SK-N-SH (cell line): ENCODE measurements at regions not wholly inside any gene's neighbourhood (a gene's known extent, or its start where the extent isn't known, plus 50 kb on each side); places are given as distances from the start of the nearest gene placed in this dataset.

Experiments
- CTCF ChIA-PET: fragments of 300-600, 350-600 bp; formaldehyde crosslinking; extraction: SDS; loops from one replicate; lab custom pipeline; 2021; lab: Yijun Ruan, JAX
- POLR2A ChIA-PET: fragments of 350-600 bp; sonication (Branson Sonifier 250); formaldehyde crosslinking; extraction: SDS; loops from one replicate; lab custom pipeline; 2020; ENCODE audit warnings: antibody characterized with exemption, inconsistent platforms; lab: Yijun Ruan, JAX
- DNase-seq: peaks from one replicate; pipeline ENCODE4 v3.0.0; 2012
- H2AFZ ChIP-seq: fragments of 200-600 bp; sonication (generic); 2 replicates; pipeline ENCODE4 v1.8.1; 2016; ENCODE audit warnings: antibody characterized with exemption, mild to moderate bottlenecking, low read depth
- H3F3A ChIP-seq: fragments of 200-600 bp; sonication (generic); replicated peaks from 2 replicates; pipeline ENCODE3; 2016; ENCODE audit warnings: antibody characterized with exemption, mild to moderate bottlenecking; ENCODE audit not compliant: insufficient read depth
- H3K27ac ChIP-seq, 2 experiments: fragments of 200-500 bp in 1 of 2; fragments of 200-600 bp in 1 of 2; sonication (Bioruptor generic) in 1 of 2; sonication (generic), shearing (Covaris generic) in 1 of 2; 2 replicates each; pipeline versions ENCODE4 v1.5.1 to v1.6.1; 2014 to 2016; ENCODE audit warnings: low read depth in 2 of 2, inconsistent platforms in 1 of 2, low read length in 1 of 2, mild to moderate bottlenecking in 1 of 2, mixed read lengths in 1 of 2
- H3K27me3 ChIP-seq: fragments of 200-600 bp; sonication (generic), shearing (Covaris generic); 2 replicates; pipeline ENCODE4 v1.6.1; 2016; ENCODE audit warnings: mixed run types; ENCODE audit not compliant: insufficient read depth
- H3K36me3 ChIP-seq, 2 experiments: fragments of 200-500 bp in 1 of 2; fragments of 200-600 bp in 1 of 2; sonication (Bioruptor generic) in 1 of 2; sonication (generic) in 1 of 2; replicated peaks in 1 of 2; 2 replicates each; pipeline versions ENCODE3 to v1.5.1; 2014 to 2016; ENCODE audit warnings: low read length in 1 of 2, mild to moderate bottlenecking in 1 of 2; ENCODE audit not compliant: insufficient read depth in 2 of 2, control insufficient read depth in 1 of 2
- H3K4me1 ChIP-seq, 2 experiments: fragments of 200-500 bp in 1 of 2; fragments of 200-600 bp in 1 of 2; sonication (Bioruptor generic) in 1 of 2; sonication (generic), shearing (Covaris generic) in 1 of 2; 2 replicates each; pipeline versions ENCODE4 v1.5.1 to v1.6.1; 2014 to 2016; ENCODE audit warnings: low read depth in 1 of 2, low read length in 1 of 2, mixed run types in 1 of 2; ENCODE audit not compliant: insufficient read depth in 2 of 2, control insufficient read depth in 1 of 2
- H3K4me2 ChIP-seq: fragments of 200-600 bp; sonication (generic), shearing (Covaris generic); 2 replicates; pipeline ENCODE4 v1.6.1; 2017; ENCODE audit warnings: mixed run types
- H3K4me3 ChIP-seq, 2 experiments: fragments of 200-500 bp in 1 of 2; fragments of 200-600 bp in 1 of 2; sonication (Bioruptor generic) in 1 of 2; sonication (generic), shearing (Covaris generic) in 1 of 2; 2 replicates each; pipeline versions ENCODE4 v1.5.1 to v1.8.1; 2014 to 2016; ENCODE audit warnings: low read depth in 2 of 2, inconsistent platforms in 1 of 2, low read length in 1 of 2, mild to moderate bottlenecking in 1 of 2, mixed read lengths in 1 of 2, moderate library complexity in 1 of 2
- H3K79me2 ChIP-seq: fragments of 200-600 bp; sonication (generic); 2 replicates; pipeline ENCODE4 v1.8.1; 2017; ENCODE audit warnings: mild to moderate bottlenecking; ENCODE audit not compliant: insufficient read depth
- H3K9ac ChIP-seq: fragments of 200-600 bp; sonication (generic); 2 replicates; pipeline ENCODE4 v1.6.1; 2017; ENCODE audit warnings: mixed run types
- H3K9me2 ChIP-seq: fragments of 200-600 bp; sonication (generic); 2 replicates; pipeline ENCODE4 v1.6.1; 2017; ENCODE audit warnings: mixed run types
- H3K9me3 ChIP-seq: fragments of 200-600 bp; sonication (generic); 2 replicates; pipeline ENCODE4 v1.6.1; 2017; ENCODE audit warnings: mixed run types, mild to moderate bottlenecking, moderate library complexity
- H4K20me1 ChIP-seq: fragments of 200-600 bp; sonication (generic); 2 replicates; pipeline ENCODE4 v1.6.1; 2017; ENCODE audit warnings: mild to moderate bottlenecking, mixed run types; ENCODE audit not compliant: insufficient read depth
- CTCF ChIP-seq: fragments of 200-600 bp; sonication (generic); IDR thresholded peaks from 2 replicates; pipeline ENCODE4 v1.6.1; 2017; ENCODE audit warnings: antibody characterized with exemption, mild to moderate bottlenecking, moderate library complexity
- ELF1 ChIP-seq: IDR thresholded peaks from 2 replicates; pipeline ENCODE4 v1.4.0; 2012
- EZH2phosphoT487 ChIP-seq: fragments of 200-600 bp; sonication (generic); IDR thresholded peaks from 2 replicates; pipeline ENCODE4 v1.6.1; 2017; ENCODE audit warnings: low read depth, mixed run types, mild to moderate bottlenecking, antibody characterized with exemption, moderate library complexity, borderline replicate concordance
- FOSL2 ChIP-seq: IDR thresholded peaks from 2 replicates; pipeline ENCODE4 v1.4.0; 2012; ENCODE audit warnings: low read depth, mild to moderate bottlenecking, moderate library complexity, borderline replicate concordance
- FOXJ3 ChIP-seq: sonication (generic); formaldehyde crosslinking; IDR thresholded peaks from 2 replicates; pipeline ENCODE4 v1.5.1; 2020; ENCODE audit warnings: mild to moderate bottlenecking, missing genetic modification reagents
- GABPA ChIP-seq: IDR thresholded peaks from 2 replicates; pipeline ENCODE4 v1.4.0; 2012; ENCODE audit warnings: low read depth, mild to moderate bottlenecking
- IRF3 ChIP-seq: fragments of 150-350 bp; IDR thresholded peaks from 2 replicates; pipeline ENCODE4 v1.6.1; 2016; ENCODE audit warnings: mild to moderate bottlenecking, low read depth, low read length
- JUND ChIP-seq: IDR thresholded peaks from 2 replicates; pipeline ENCODE4 v1.4.0; 2012
- MEF2A ChIP-seq: IDR thresholded peaks from 2 replicates; pipeline ENCODE4 v1.4.0; 2012; ENCODE audit warnings: low read depth, borderline replicate concordance
- NFIC ChIP-seq: IDR thresholded peaks from 2 replicates; pipeline ENCODE4 v1.4.0; 2012; ENCODE audit warnings: borderline replicate concordance
- POLR2AphosphoS5 ChIP-seq: IDR thresholded peaks from 2 replicates; pipeline ENCODE4 v1.6.1; 2012; ENCODE audit warnings: low read depth, low read length
- RAD21 ChIP-seq: IDR thresholded peaks from 2 replicates; pipeline ENCODE4 v1.6.1; 2012; ENCODE audit warnings: mild to moderate bottlenecking, low read length
- RCOR1 ChIP-seq: fragments of 150-350 bp; IDR thresholded peaks from 2 replicates; pipeline ENCODE4 v1.6.1; 2017; ENCODE audit warnings: antibody characterized with exemption, low read length
- REST ChIP-seq: IDR thresholded peaks from 2 replicates; pipeline ENCODE4 v1.6.1; 2012; ENCODE audit warnings: mild to moderate bottlenecking, low read depth, low read length, moderate library complexity
- TCF12 ChIP-seq: IDR thresholded peaks from 2 replicates; pipeline ENCODE4 v1.4.0; 2012
- TEAD4 ChIP-seq: IDR thresholded peaks from 2 replicates; pipeline ENCODE4 v1.4.0; 2012; ENCODE audit warnings: mild to moderate bottlenecking, borderline replicate concordance; ENCODE audit not compliant: insufficient read depth
- USF1 ChIP-seq: IDR thresholded peaks from 2 replicates; pipeline ENCODE4 v1.4.0; 2012; ENCODE audit warnings: low read depth, borderline replicate concordance
- YY1 ChIP-seq: IDR thresholded peaks from 2 replicates; pipeline ENCODE4 v1.4.0; 2012; ENCODE audit warnings: low read depth, mild to moderate bottlenecking
- ZBTB33 ChIP-seq: IDR thresholded peaks from 2 replicates; pipeline ENCODE4 v1.4.0; 2012; ENCODE audit warnings: low read depth, borderline replicate concordance
- WGBS: methylation state at CpG from one replicate; pipeline ENCODE4 v1.1.6; 2017; ENCODE audit warnings: low lambda C conversion rate; 5-methylcytosine and 5-hydroxymethylcytosine counted together

- no peak overlapping the region for H2AFZ ChIP-seq
- TF ChIP-seq CTCF, result no peak
- no peak for TF ChIP-seq RAD21
- TF ChIP-seq ELF1, result no peak
- no peak for TF ChIP-seq TEAD4
- TF ChIP-seq FOSL2, result no peak
- TF ChIP-seq REST, result no peak
- TF ChIP-seq GABPA, result no peak
- no peak for TF ChIP-seq NFIC
- no peak for TF ChIP-seq TCF12
- no peak for TF ChIP-seq IRF3
- no peak for TF ChIP-seq FOXJ3 (CRISPR knock-in tag)
- no peak for TF ChIP-seq MEF2A
- no peak for TF ChIP-seq USF1
- no peak for TF ChIP-seq EZH2phosphoT487
- TF ChIP-seq JUND, result no peak
- no peak for TF ChIP-seq POLR2AphosphoS5
- TF ChIP-seq YY1, result no peak
- TF ChIP-seq RCOR1, result no peak
- no peak for TF ChIP-seq ZBTB33
- TF ChIP-seq, all 33 proteins: peak for 0
- Histone ChIP-seq H3K4me3 (no peak overlapping the region), H3K9ac (no peak overlapping the region), H3K79me2 (no peaks in the 10 kb centered on the region), H4K20me1 (no peaks in the 10 kb centered on the region), H3K9me2 (no peaks in the 10 kb centered on the region), H3K9me3 (no peaks in the 10 kb centered on the region), H3K4me1 (no peaks in the 10 kb centered on the region), H3K27ac (no peak overlapping the region), H3K4me2 (no peak overlapping the region), H3K27me3 (no peaks in the 10 kb centered on the region), H3K36me3 (no peaks in the 10 kb centered on the region), H3F3A (no peaks in the 10 kb centered on the region)
- DNase-seq, result no peak
- 0% methylated on average over 1 of the region's 1 CpG for WGBS
- CTCF ChIA-PET, result no interaction called here
- POLR2A ChIA-PET, result no interaction called here
Measured at GRCh38 chr6:55016261-55016660, 158.1 kb upstream of the HCRTR2 start.
